ENCODE measurements at regions not wholly inside any gene's neighbourhood (a gene's known extent, or its start where the extent isn't known, plus 50 kb on each side); places are given as distances from the start of the nearest gene placed in this dataset.

DNA sequence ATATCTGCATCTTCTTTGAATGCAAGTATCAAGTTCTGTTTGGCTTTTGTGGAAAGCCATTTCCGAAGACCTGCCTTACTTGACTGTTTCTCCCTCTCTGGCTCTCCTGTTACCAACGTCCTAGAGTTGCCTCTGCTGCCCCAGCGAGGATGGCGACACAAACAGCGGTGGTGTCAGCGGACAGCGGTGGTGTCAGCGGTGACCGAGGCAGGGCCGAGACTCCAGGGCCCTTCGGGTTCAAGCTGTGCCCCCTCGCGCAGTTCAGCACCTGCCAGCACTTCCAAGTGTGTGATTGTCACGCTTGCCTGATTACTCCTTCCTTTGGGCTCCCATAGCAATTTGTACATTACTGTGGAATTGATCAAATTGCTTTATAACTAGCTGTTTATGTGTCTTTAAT lies 336.9 kb upstream of the FAT1 start:
- TF ChIP-seq POLR2AphosphoS5 (IDR thresholded peaks at IDR 0.05; ENCODE audit: insufficient read depth in 1 of 2, low read depth in 1 of 2) (no peak), POLR2A (IDR thresholded peaks at IDR 0.05) (no peak)
